Activated B cell treated with CpG ODN at 0.5 μM for 24 hours (primary cell): ENCODE measurements at regions not wholly inside any gene's neighbourhood (a gene's known extent, or its start where the extent isn't known, plus 50 kb on each side); places are given as distances from the start of the nearest gene placed in this dataset.
"Not testable (repeated sequence)": the region's sequence is repeated elsewhere in the genome, so short reads cannot be mapped to it uniquely, and the experiment has no call there.

Experiments
- ATAC-seq: fragments of 200-7000 bp; cut with Tn5 transposase; one replicate; pipeline ENCODE4 v1.10.0; 2021; ENCODE audit warnings: low read depth, mild to moderate bottlenecking, moderate library complexity
- CTCF ChIA-PET: fragments of 350-600 bp; sonication (Branson Sonifier 250); formaldehyde crosslinking; loops from one replicate; lab custom pipeline; 2021; ENCODE audit warnings: antibody characterized with exemption; lab: Charles Lee
- POLR2A ChIA-PET: fragments of 350-600 bp; sonication (Branson Sonifier 250); formaldehyde crosslinking; loops from one replicate; lab custom pipeline; 2021; ENCODE audit warnings: antibody characterized with exemption; lab: Charles Lee
- DNase-seq: peaks from one replicate; pipeline ENCODE4 v3.0.0; 2022
- H3K27ac Mint-ChIP-seq: one replicate; pipeline ENCODE4 v1.8.0; 2020; ENCODE audit warnings: mixed read lengths
- H3K27me3 Mint-ChIP-seq: one replicate; pipeline ENCODE4 v1.8.0; 2021; ENCODE audit warnings: mixed read lengths
- H3K36me3 Mint-ChIP-seq: one replicate; pipeline ENCODE4 v1.8.0; 2021; ENCODE audit warnings: low read depth, mixed read lengths
- H3K4me1 Mint-ChIP-seq: one replicate; pipeline ENCODE4 v1.8.0; 2021; ENCODE audit warnings: mixed read lengths
- H3K4me3 Mint-ChIP-seq: one replicate; pipeline ENCODE4 v1.8.0; 2020; ENCODE audit warnings: mild to moderate bottlenecking, mixed read lengths
- H3K9me3 Mint-ChIP-seq: one replicate; pipeline ENCODE4 v1.8.0; 2020; ENCODE audit warnings: mixed read lengths
- intact Hi-C: fragments of 100-400 bp; cut with micrococcal nuclease; formaldehyde crosslinking; loops from one replicate; pipeline ENCODE4 v1.15.1; 2024
- TF ChIP-seq, protein P1 (sequence below): fragments of 200-600 bp; IDR thresholded peaks from one replicate; pipeline ENCODE4 v1.8.0; 2022; ENCODE audit warnings: antibody characterized with exemption, mild to moderate bottlenecking

DNA sequence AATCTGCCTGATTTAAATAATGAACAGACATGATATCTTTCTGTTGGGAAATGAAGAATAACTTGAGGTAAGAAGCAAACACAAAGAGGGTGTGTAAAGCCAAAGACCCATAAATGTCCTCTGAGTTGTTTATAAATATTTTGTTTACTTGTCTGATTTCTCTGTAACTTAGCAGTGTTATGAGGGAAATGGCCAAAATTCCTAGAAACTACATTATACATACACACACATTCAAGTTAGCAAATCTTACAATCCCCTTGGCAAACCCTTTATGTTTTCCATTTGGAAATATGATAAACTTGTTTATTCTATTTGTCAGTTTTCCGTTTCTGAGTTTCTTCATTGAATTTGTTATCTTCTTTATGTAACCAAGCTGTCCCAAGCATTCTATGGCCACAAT, 81.4 kb upstream of the TCF21 start:
- H3K36me3 Mint-ChIP-seq, result no peaks in the 10 kb centered on the region
- CTCF ChIA-PET, result no interaction called here
- H3K4me1 Mint-ChIP-seq, result peaks cover 3% of the 10 kb centered on the region
- H3K9me3 Mint-ChIP-seq, result no peaks in the 10 kb centered on the region
- H3K27ac Mint-ChIP-seq, result no peak overlapping the region
- TF ChIP-seq, protein P1, sequence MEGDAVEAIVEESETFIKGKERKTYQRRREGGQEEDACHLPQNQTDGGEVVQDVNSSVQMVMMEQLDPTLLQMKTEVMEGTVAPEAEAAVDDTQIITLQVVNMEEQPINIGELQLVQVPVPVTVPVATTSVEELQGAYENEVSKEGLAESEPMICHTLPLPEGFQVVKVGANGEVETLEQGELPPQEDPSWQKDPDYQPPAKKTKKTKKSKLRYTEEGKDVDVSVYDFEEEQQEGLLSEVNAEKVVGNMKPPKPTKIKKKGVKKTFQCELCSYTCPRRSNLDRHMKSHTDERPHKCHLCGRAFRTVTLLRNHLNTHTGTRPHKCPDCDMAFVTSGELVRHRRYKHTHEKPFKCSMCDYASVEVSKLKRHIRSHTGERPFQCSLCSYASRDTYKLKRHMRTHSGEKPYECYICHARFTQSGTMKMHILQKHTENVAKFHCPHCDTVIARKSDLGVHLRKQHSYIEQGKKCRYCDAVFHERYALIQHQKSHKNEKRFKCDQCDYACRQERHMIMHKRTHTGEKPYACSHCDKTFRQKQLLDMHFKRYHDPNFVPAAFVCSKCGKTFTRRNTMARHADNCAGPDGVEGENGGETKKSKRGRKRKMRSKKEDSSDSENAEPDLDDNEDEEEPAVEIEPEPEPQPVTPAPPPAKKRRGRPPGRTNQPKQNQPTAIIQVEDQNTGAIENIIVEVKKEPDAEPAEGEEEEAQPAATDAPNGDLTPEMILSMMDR, result no peak
- DNase-seq (no peak), ATAC-seq (no peak)
- intact Hi-C loops, result no loop called here
- POLR2A ChIA-PET, result no interaction called here
- H3K4me3 Mint-ChIP-seq, result no peak overlapping the region
- peaks cover 5% of the 10 kb centered on the region for H3K27me3 Mint-ChIP-seq

DNA sequence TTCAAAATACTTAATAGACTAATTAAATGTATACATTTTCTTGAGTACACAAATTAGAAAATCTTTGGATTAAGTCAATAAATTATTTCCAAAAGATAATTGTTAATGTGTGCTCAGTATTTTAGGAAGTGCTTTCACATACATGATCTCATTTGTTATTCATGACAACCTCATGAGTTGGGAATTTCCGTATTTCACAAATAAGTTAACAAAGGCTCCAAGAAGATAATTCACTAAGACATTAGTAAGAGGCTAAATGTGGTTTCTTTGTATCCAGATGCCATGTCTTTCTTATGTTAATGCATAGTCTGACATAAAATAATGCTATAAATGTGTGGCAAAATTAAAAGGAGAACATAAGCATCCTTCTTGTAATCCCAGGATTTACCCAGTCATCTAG, 79.5 kb upstream of the TCF21 start:
- intact Hi-C loops, result no loop called here
- DNase-seq (no peak), ATAC-seq (no peak)
- Mint-ChIP-seq H3K36me3 (no peaks in the 10 kb centered on the region), H3K4me3 (no peak overlapping the region), H3K9me3 (no peaks in the 10 kb centered on the region), H3K27me3 (peaks cover 5% of the 10 kb centered on the region), H3K27ac (no peak overlapping the region), H3K4me1 (peaks cover 3% of the 10 kb centered on the region)
- CTCF ChIA-PET, result no interaction called here
- TF ChIP-seq, protein P1, result no peak
- POLR2A ChIA-PET, result no interaction called here

DNA sequence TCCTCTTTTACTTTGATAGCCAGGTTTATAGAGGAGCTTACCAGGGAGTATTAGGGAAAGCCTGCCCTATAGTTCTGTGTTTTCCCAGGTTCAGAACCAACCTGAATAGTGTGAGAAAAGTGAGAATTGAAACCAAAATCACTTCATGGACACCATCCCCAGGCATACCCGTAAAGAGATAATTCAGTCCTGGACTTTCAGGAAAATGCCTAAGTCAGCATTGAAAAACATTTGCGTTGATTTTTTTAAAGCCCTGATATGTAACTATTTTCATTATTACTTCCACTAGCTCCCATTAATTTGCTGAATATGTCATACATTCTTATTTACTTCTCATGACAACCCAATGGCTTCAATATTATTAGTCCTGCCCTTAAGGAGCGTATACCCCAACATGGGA, 77.4 kb upstream of the TCF21 start:
- Mint-ChIP-seq H3K9me3 (no peaks in the 10 kb centered on the region), H3K4me1 (no peaks in the 10 kb centered on the region), H3K27me3 (peaks cover 11% of the 10 kb centered on the region), H3K36me3 (no peaks in the 10 kb centered on the region), H3K27ac (no peak overlapping the region), H3K4me3 (no peak overlapping the region)
- DNase-seq (no peak), ATAC-seq (no peak)
- CTCF ChIA-PET, result no interaction called here
- TF ChIP-seq, protein P1, result no peak
- POLR2A ChIA-PET, result no interaction called here
- intact Hi-C loops, result no loop called here

- peaks cover 11% of the 10 kb centered on the region for H3K27me3 Mint-ChIP-seq
- H3K36me3 Mint-ChIP-seq, POLR2A ChIA-PET, CTCF ChIA-PET, ATAC-seq, H3K27ac Mint-ChIP-seq, DNase-seq, H3K4me1 Mint-ChIP-seq, H3K9me3 Mint-ChIP-seq, intact Hi-C loops, H3K4me3 Mint-ChIP-seq: not testable (repeated sequence)
Observed at GRCh38 chr6:133812446-133812845, 76.5 kb upstream of the TCF21 start.

DNA sequence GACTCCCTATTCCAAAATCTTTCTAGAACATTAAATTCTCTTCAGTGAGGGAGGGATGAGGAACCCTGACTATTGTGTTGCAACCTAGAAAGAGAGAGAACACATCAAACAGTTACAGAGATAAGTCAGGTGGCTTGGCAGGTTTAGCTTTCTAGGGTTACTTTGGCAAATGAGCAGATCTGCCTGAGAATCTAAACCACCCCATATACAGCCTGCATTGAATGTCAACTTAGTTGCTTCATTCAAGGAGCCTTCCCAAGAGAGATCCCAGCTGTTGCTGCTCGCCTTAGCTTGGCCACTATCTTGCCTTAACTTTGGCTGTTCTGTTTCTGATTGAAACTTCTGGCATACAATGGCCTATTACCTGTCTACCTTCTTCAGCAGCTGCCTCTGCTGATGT, 74.7 kb upstream of the TCF21 start:
- ChIA-PET POLR2A (interaction anchor here (0.7 kb wide), 1 partner anchor 69 kb away, joined by 4 read pairs; no protein-coding TSS in a partner anchor), CTCF (no interaction called here)
- no peaks in the 10 kb centered on the region for H3K4me1 Mint-ChIP-seq
- H3K36me3 Mint-ChIP-seq, result no peaks in the 10 kb centered on the region
- H3K9me3 Mint-ChIP-seq, result no peaks in the 10 kb centered on the region
- no peak for DNase-seq
- intact Hi-C loops, result no loop called here
- peaks cover 9% of the 10 kb centered on the region for H3K27me3 Mint-ChIP-seq
- H3K4me3 Mint-ChIP-seq, result no peak overlapping the region
- no peak overlapping the region for H3K27ac Mint-ChIP-seq
- TF ChIP-seq, protein P1, result no peak
- ATAC-seq, result no peak

DNA sequence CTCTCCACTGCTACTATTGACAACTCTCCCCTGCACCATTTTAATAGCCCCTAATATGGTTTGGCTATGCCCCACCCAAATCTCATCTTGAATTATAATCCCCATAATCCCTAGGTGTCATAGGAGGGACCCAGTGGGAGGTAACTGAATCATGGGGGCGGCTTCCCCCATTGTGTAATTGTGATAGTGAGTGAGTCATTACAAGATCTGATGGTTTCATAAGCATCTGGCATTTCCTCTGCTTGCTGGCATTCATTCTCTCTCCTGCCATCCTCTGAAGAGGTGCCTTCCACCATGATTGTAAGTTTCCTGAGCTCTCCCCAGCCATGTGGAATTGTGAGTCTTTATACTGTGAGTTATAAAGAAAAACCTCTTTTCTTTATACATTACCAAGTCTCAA, 74.1 kb upstream of the TCF21 start:
- H3K9me3 Mint-ChIP-seq, result no peaks in the 10 kb centered on the region
- ATAC-seq, result no peak
- no peaks in the 10 kb centered on the region for H3K4me1 Mint-ChIP-seq

More for the DNA sequence above, 74.1 kb upstream of the TCF21 start:
- peaks cover 8% of the 10 kb centered on the region for H3K27me3 Mint-ChIP-seq
- no peak overlapping the region for H3K4me3 Mint-ChIP-seq
- intact Hi-C loops, result no loop called here
- TF ChIP-seq, protein P1, result no peak
- ChIA-PET POLR2A (interaction anchor here (0.7 kb wide), 1 partner anchor 69 kb away, joined by 4 read pairs; no protein-coding TSS in a partner anchor), CTCF (no interaction called here)
- H3K27ac Mint-ChIP-seq, result no peak overlapping the region
- no peaks in the 10 kb centered on the region for H3K36me3 Mint-ChIP-seq
- DNase-seq, result no peak
